ENCODE measurements at regions not wholly inside any gene's neighbourhood (a gene's known extent, or its start where the extent isn't known, plus 50 kb on each side); places are given as distances from the start of the nearest gene placed in this dataset.

DNA sequence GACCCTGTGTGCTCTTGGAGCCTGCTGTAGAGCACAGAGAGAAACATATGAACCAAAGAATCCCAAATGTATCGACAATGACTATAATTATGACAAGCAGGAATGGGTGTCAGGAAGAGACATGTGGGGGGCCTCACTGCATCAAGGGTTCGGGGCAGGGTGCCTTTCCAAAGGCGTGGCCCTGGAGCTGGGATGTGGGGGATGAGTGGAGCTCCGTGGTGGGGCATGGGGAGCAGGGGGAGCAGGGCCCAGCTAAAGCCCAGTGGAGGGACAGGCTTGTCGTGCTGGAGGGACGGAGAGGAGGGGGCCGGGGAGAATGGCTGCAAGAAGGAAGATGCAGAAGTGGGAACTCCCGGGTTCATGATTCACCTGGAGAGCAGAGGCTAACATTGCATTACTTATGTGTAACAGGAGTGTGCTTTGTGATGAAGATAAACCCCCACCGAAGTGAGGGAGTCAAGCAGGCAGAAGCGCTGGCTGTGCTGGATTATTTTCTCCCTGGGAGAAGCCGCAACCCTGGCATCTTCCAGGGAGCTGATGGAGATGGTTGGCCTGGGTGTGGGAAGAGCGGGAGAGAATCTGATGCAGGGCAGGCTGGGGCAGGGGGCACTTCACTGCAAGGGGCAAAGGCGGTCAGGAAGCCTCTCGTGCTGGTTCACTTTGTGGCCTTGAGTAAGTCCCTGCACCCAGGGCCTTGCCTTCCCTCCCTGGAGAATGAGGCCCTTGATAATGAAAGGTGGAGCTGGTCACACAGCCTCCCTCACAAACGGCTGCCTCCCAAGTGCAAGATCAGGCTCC lies 124.6 kb upstream of the RUNX3 start:
- ATAC-seq: no peak
- WGBS, 2 donors: 42 to 46% methylated on average over 14 of the region's 15 CpGs
- H3K27me3 ChIP-seq: no peaks in the 10 kb centered on the region
- no peak overlapping the region for H3K27ac ChIP-seq
- TF ChIP-seq, protein P1, sequence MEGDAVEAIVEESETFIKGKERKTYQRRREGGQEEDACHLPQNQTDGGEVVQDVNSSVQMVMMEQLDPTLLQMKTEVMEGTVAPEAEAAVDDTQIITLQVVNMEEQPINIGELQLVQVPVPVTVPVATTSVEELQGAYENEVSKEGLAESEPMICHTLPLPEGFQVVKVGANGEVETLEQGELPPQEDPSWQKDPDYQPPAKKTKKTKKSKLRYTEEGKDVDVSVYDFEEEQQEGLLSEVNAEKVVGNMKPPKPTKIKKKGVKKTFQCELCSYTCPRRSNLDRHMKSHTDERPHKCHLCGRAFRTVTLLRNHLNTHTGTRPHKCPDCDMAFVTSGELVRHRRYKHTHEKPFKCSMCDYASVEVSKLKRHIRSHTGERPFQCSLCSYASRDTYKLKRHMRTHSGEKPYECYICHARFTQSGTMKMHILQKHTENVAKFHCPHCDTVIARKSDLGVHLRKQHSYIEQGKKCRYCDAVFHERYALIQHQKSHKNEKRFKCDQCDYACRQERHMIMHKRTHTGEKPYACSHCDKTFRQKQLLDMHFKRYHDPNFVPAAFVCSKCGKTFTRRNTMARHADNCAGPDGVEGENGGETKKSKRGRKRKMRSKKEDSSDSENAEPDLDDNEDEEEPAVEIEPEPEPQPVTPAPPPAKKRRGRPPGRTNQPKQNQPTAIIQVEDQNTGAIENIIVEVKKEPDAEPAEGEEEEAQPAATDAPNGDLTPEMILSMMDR (IDR thresholded peaks at IDR 0.05): no peak
- no peak for TF ChIP-seq POLR2A (IDR thresholded peaks at IDR 0.05)
- intact Hi-C loops (cut with DNase I): no loop called here
- no peaks in the 10 kb centered on the region for H3K4me1 ChIP-seq
- H3K9me3 ChIP-seq: no peaks in the 10 kb centered on the region
- no peaks in the 10 kb centered on the region for H3K36me3 ChIP-seq (replicated peaks in 1 of 2; ENCODE audit: insufficient read depth in 1 of 2, low read depth in 2 of 2)
- DNase-seq: no peak
- no peak overlapping the region for H3K4me3 ChIP-seq

DNA sequence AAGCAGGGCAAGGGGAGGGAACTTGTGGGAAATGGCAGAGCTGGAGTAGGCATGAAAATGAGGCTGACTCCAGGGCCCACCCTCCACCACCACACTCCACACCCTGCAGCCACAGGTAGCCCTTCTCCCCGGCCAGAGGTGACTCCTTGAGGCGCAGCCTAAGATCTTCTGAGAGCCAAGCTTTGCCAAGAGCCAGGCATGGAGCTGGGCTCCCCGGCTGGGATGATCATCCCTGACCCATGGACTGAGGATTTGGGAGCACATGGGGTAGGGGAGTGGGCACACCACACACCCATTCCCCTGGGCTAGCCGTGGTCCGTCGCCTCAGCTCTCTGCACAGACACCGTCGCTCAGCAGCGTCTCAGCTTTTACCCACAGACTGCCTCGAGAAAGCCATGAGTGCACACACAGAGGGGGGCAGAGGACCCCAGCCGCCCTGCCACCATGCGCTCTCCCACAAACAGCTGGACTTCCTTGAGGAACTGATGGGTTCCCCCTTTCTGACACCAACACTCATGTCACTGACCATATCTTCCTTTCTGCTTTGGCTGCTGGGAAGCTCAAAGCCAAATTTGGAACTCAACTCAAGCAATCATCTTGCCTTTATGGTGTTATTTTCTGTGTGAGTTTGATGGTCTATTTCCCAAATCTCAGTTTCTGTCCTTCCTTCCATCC lies 123.6 kb upstream of the RUNX3 start:
- WGBS, 2 donors: 50 to 60% methylated on average over 5 to 12 of the region's 12 CpGs
- no peak for ATAC-seq
- Histone ChIP-seq H3K4me1 (no peaks in the 10 kb centered on the region), H3K9me3 (no peaks in the 10 kb centered on the region), H3K27ac (no peak overlapping the region), H3K4me3 (no peak overlapping the region), H3K27me3 (no peaks in the 10 kb centered on the region), H3K36me3 (replicated peaks in 1 of 2; ENCODE audit: insufficient read depth in 1 of 2, low read depth in 2 of 2) (no peaks in the 10 kb centered on the region)
- TF ChIP-seq POLR2A (IDR thresholded peaks at IDR 0.05): no peak
- TF ChIP-seq, protein P1 (IDR thresholded peaks at IDR 0.05): no peak
- no peak for DNase-seq
- intact Hi-C loops (cut with DNase I): no loop called here

DNA sequence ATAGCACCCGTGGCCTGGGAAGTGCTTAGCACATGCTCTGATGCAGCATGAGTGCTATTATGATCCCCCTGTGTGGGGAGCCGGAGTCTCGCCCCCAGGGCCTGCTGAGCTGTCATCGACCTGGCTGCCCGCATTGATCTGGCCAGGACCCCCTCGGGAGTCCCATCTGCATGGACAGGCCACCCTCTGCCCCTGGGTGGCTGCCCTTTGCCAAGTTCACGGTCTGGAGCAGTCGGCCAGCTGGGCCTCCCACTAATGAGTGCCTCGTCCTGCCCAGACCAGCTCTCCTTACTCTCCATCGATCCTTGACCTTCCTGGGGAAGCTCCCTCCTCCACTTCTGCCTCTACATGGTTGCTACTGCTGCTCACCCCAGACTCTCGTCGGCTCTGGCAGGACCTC lies 121.8 kb upstream of the RUNX3 start:
- H3K4me3 ChIP-seq: no peak overlapping the region
- intact Hi-C loops (cut with DNase I): no loop called here

DNA sequence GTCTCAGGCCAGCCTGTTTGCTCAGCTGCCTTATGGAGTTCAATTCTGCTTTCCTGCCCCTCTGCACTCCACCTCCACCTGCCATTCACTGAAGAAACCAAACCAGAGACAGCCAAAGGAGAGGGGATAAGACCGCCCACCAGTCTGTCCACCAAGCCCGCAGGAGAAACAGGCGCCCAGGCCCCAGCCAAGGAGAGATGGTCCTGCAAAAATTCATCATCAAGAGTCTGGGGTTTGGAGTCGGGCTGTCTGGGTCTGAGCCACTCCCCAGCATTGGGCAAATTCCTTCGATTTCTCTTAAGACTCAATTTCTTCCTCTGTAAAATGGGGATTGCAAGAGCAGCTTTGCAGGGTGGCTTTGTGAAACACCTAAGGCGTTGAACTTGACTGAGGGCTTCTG lies 121.4 kb upstream of the RUNX3 start:
- no peak overlapping the region for H3K27ac ChIP-seq
- no peaks in the 10 kb centered on the region for H3K27me3 ChIP-seq
- H3K4me3 ChIP-seq: no peak overlapping the region
- TF ChIP-seq POLR2A (IDR thresholded peaks at IDR 0.05): no peak
- TF ChIP-seq, protein P1 (IDR thresholded peaks at IDR 0.05): no peak
- no peaks in the 10 kb centered on the region for H3K4me1 ChIP-seq
- WGBS, 2 donors: 74 to 78% methylated on average over 6 of the region's 6 CpGs
- intact Hi-C loops (cut with DNase I): no loop called here
- ATAC-seq (no peak), DNase-seq (no peak)
- no peaks in the 10 kb centered on the region for H3K36me3 ChIP-seq (replicated peaks in 1 of 2; ENCODE audit: insufficient read depth in 1 of 2, low read depth in 2 of 2)
- no peaks in the 10 kb centered on the region for H3K9me3 ChIP-seq

More for the DNA sequence above, 121.8 kb upstream of the RUNX3 start:
- H3K36me3 ChIP-seq (replicated peaks in 1 of 2; ENCODE audit: insufficient read depth in 1 of 2, low read depth in 2 of 2): no peaks in the 10 kb centered on the region
- ATAC-seq (no peak), DNase-seq (no peak)
- WGBS, 2 donors: 55 to 67% methylated on average over 8 to 12 of the region's 12 CpGs
- no peak overlapping the region for H3K27ac ChIP-seq
- no peaks in the 10 kb centered on the region for H3K4me1 ChIP-seq
- no peaks in the 10 kb centered on the region for H3K9me3 ChIP-seq
- no peaks in the 10 kb centered on the region for H3K27me3 ChIP-seq
- no peak for TF ChIP-seq POLR2A (IDR thresholded peaks at IDR 0.05)
- TF ChIP-seq, protein P1 (IDR thresholded peaks at IDR 0.05): no peak
